SK-N-SH treated with all-trans-retinoic acid at 6 μM for 48 hours (cell line): ENCODE measurements at regions not wholly inside any gene's neighbourhood (a gene's known extent, or its start where the extent isn't known, plus 50 kb on each side); places are given as distances from the start of the nearest gene placed in this dataset.

Source experiments
- ATAC-seq: fragments of 200-7000 bp; cut with Tn5 transposase; 3 replicates; pipeline ENCODE4 v1.9.1; 2020; ENCODE audit warnings: mild to moderate bottlenecking, moderate library complexity
- BACH2 ChIP-seq: fragments of 250-450 bp; sonication (Bioruptor Pico); IDR thresholded peaks from 2 replicates; pipeline ENCODE4 v1.9.0; 2021; ENCODE audit warnings: mild to moderate bottlenecking, borderline replicate concordance
- CREB5 ChIP-seq: fragments of 250-450 bp; sonication (Bioruptor Pico); IDR thresholded peaks from 2 replicates; pipeline ENCODE4 v1.5.1; 2020; ENCODE audit warnings: low read depth, mild to moderate bottlenecking, moderate library complexity
- CSDC2 ChIP-seq: fragments of 250-450 bp; sonication (Bioruptor Pico); IDR thresholded peaks from 2 replicates; pipeline ENCODE4 v1.5.0; 2020; ENCODE audit warnings: mild to moderate bottlenecking, moderate library complexity
- CSRNP3 ChIP-seq: fragments of 250-450 bp; sonication (Bioruptor Pico); IDR thresholded peaks from 2 replicates; pipeline ENCODE4 v1.5.1; 2021; ENCODE audit warnings: mild to moderate bottlenecking, moderate library complexity
- ISL1 ChIP-seq: fragments of 250-450 bp; sonication (Bioruptor Pico); IDR thresholded peaks from 2 replicates; pipeline ENCODE4 v2.1.2; 2022; ENCODE audit warnings: mild to moderate bottlenecking, moderate library complexity
- OSR1 ChIP-seq: fragments of 250-450 bp; sonication (Bioruptor Pico); IDR thresholded peaks from 2 replicates; pipeline ENCODE4 v1.8.0; 2022; ENCODE audit warnings: moderate library complexity, mild to moderate bottlenecking, inconsistent platforms
- PATZ1 ChIP-seq: fragments of 250-450 bp; sonication (Bioruptor Pico); IDR thresholded peaks from 2 replicates; pipeline ENCODE4 v1.8.0; 2020; ENCODE audit warnings: mild to moderate bottlenecking, moderate library complexity, borderline replicate concordance
- POU6F1 ChIP-seq: fragments of 250-450 bp; sonication (Bioruptor Pico); IDR thresholded peaks from 2 replicates; pipeline ENCODE4 v1.8.0; 2021; ENCODE audit warnings: low read depth, mild to moderate bottlenecking, moderate library complexity, borderline replicate concordance
- PPARA ChIP-seq: fragments of 250-450 bp; sonication (Bioruptor Pico); IDR thresholded peaks from 2 replicates; pipeline ENCODE4 v1.5.0; 2020; ENCODE audit warnings: mild to moderate bottlenecking, borderline replicate concordance
- SNAI2 ChIP-seq: fragments of 250-450 bp; sonication (Bioruptor Pico); IDR thresholded peaks from 2 replicates; pipeline ENCODE4 v1.5.0; 2020; ENCODE audit warnings: mild to moderate bottlenecking, moderate library complexity
- TCF4 ChIP-seq: fragments of 250-450 bp; sonication (Bioruptor Pico); IDR thresholded peaks from 2 replicates; pipeline ENCODE4 v1.8.0; 2021; ENCODE audit warnings: mild to moderate bottlenecking, moderate library complexity, borderline replicate concordance
- TOX ChIP-seq: fragments of 250-450 bp; sonication (Bioruptor Pico); IDR thresholded peaks from 2 replicates; pipeline ENCODE4 v1.8.0; 2021; ENCODE audit warnings: mild to moderate bottlenecking, moderate library complexity, borderline replicate concordance
- TSHZ2 ChIP-seq: fragments of 250-450 bp; sonication (Bioruptor Pico); IDR thresholded peaks from 2 replicates; pipeline ENCODE4 v1.5.0; 2020; ENCODE audit warnings: mild to moderate bottlenecking, moderate library complexity
- ZFP3 ChIP-seq: fragments of 250-450 bp; sonication (Bioruptor Pico); IDR thresholded peaks from 2 replicates; pipeline ENCODE4 v1.5.0; 2020; ENCODE audit warnings: mild to moderate bottlenecking, moderate library complexity
- ZFP30 ChIP-seq: fragments of 450-650 bp; formaldehyde crosslinking; IDR thresholded peaks from 2 replicates; pipeline ENCODE4 v1.5.0; 2022; ENCODE audit warnings: mild to moderate bottlenecking, moderate library complexity
- ZNF70 ChIP-seq: fragments of 450-650 bp; formaldehyde crosslinking; IDR thresholded peaks from 2 replicates; pipeline ENCODE4 v1.5.0; 2020; ENCODE audit warnings: mild to moderate bottlenecking, moderate library complexity
- ZNF8 ChIP-seq: fragments of 450-650 bp; formaldehyde crosslinking; IDR thresholded peaks from 2 replicates; pipeline ENCODE4 v1.5.0; 2020; ENCODE audit warnings: mild to moderate bottlenecking, moderate library complexity

- ATAC-seq, result no peak
- TF ChIP-seq BACH2 (no peak), OSR1 (no peak), POU6F1 (CRISPR knock-in tag) (no peak), TCF4 (no peak), ZNF70 (CRISPR knock-in tag) (no peak), CSDC2 (CRISPR knock-in tag) (no peak), ZFP30 (CRISPR knock-in tag) (no peak), ZNF8 (CRISPR knock-in tag) (no peak), ZFP3 (CRISPR knock-in tag) (no peak)
These were observed 126.8 kb downstream of the RXFP2 start for GRCh38 chr13:31866099-31866498.

GRCh38 chr13:31867709-31868108 is 128.4 kb downstream of the RXFP2 start:
- TF ChIP-seq TOX (no peak), PATZ1 (CRISPR knock-in tag) (no peak), CREB5 (CRISPR knock-in tag) (no peak), TSHZ2 (CRISPR knock-in tag) (no peak), OSR1 (no peak), SNAI2 (CRISPR knock-in tag) (no peak), CSRNP3 (no peak), BACH2 (no peak), ZFP30 (CRISPR knock-in tag) (no peak), ZFP3 (CRISPR knock-in tag) (no peak), PPARA (CRISPR knock-in tag) (no peak), ISL1 (CRISPR knock-in tag) (no peak), POU6F1 (CRISPR knock-in tag) (no peak)
- ATAC-seq, result no peak

GRCh38 chr13:31869582-31869981 is 130.3 kb downstream of the RXFP2 start:
- ATAC-seq, result no peak
- TF ChIP-seq ZNF70 (CRISPR knock-in tag), result peak; percentile 97
- TF ChIP-seq PPARA (CRISPR knock-in tag), result no peak
- no peak for TF ChIP-seq ZFP3 (CRISPR knock-in tag)
- TF ChIP-seq ZFP30 (CRISPR knock-in tag), result no peak
- TF ChIP-seq CSRNP3, result no peak
- TF ChIP-seq TOX, result no peak
